ENCODE measurements at regions not wholly inside any gene's neighbourhood (a gene's known extent, or its start where the extent isn't known, plus 50 kb on each side); places are given as distances from the start of the nearest gene placed in this dataset.

DNA sequence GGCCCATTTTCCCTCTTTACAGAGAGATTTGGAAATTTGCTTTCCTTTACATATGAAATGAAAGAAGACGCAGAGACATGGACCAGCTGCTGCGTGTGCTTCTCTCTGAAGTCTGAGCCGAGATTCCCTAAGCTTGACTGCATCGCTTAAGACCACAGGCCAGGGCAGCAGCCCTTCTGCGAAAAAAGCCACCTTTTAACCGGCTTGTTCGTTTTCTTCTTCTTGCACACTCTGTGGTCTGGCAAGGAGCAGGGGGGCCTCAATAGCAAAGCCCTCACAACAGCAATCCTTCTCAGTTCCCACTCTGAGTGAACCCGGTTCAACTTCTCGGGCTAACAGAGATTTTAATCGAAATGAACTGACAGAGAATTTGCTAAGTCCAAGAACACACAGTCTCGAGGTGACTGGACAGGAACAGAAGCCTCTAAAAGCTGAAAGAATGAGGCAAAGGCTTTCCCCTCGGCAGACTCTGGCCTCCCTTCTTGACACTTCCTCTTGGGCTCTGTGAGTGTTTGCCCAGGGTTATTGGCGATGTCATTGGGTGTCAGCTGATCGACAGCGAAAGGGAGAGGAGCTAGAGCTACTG lies 512.9 kb upstream of the KLF4 start:
- TF ChIP-seq, protein P1, sequence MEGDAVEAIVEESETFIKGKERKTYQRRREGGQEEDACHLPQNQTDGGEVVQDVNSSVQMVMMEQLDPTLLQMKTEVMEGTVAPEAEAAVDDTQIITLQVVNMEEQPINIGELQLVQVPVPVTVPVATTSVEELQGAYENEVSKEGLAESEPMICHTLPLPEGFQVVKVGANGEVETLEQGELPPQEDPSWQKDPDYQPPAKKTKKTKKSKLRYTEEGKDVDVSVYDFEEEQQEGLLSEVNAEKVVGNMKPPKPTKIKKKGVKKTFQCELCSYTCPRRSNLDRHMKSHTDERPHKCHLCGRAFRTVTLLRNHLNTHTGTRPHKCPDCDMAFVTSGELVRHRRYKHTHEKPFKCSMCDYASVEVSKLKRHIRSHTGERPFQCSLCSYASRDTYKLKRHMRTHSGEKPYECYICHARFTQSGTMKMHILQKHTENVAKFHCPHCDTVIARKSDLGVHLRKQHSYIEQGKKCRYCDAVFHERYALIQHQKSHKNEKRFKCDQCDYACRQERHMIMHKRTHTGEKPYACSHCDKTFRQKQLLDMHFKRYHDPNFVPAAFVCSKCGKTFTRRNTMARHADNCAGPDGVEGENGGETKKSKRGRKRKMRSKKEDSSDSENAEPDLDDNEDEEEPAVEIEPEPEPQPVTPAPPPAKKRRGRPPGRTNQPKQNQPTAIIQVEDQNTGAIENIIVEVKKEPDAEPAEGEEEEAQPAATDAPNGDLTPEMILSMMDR (IDR thresholded peaks at IDR 0.05) = no peak
- no peak for TF ChIP-seq POLR2AphosphoS5 (IDR thresholded peaks at IDR 0.05)

All from transverse colon (tissue), 4 donors.